ENCODE measurements at regions not wholly inside any gene's neighbourhood (a gene's known extent, or its start where the extent isn't known, plus 50 kb on each side); places are given as distances from the start of the nearest gene placed in this dataset.
A peak's percentile ranks its signal among the peaks of the same experiment; 100 is the strongest.

GRCh38 chr4:111483375-111484169, 661.7 kb upstream of the FAM241A start:
- DNase-seq (peak; percentile 17), ATAC-seq (no peak)
- intact Hi-C loops (cut with DNase I) = no loop called here

GRCh38 chr4:111492496-111492895, 652.8 kb upstream of the FAM241A start:
- intact Hi-C loops (cut with DNase I) = no loop called here
- ATAC-seq = no peak

GRCh38 chr4:111494471-111494870, 650.8 kb upstream of the FAM241A start:
- ATAC-seq = no peak
- intact Hi-C loops (cut with DNase I) = no loop called here
- no peak for DNase-seq

More at GRCh38 chr4:111492496-111492895, 652.8 kb upstream of the FAM241A start:
- DNase-seq = no peak

GRCh38 chr4:111494971-111495370, 650.3 kb upstream of the FAM241A start:
- intact Hi-C loops (cut with DNase I) = no loop called here
- no peak for DNase-seq
- no peak for ATAC-seq

GRCh38 chr4:111499291-111499690, 646.0 kb upstream of the FAM241A start:
- ATAC-seq = no peak
- no peak for DNase-seq
- intact Hi-C loops (cut with DNase I) = no loop called here

- intact Hi-C loops (cut with DNase I) = no loop called here
- DNase-seq (no peak), ATAC-seq (no peak)
Observed at GRCh38 chr4:111499706-111500105, 645.5 kb upstream of the FAM241A start.

- DNase-seq (no peak), ATAC-seq (no peak)
- intact Hi-C loops (cut with DNase I) = no loop called here
Observed at GRCh38 chr4:111500858-111501257, 644.4 kb upstream of the FAM241A start.

GRCh38 chr4:111501946-111502345, 643.3 kb upstream of the FAM241A start:
- intact Hi-C loops (cut with DNase I) = no loop called here
- no peak for DNase-seq
- ATAC-seq = no peak

- intact Hi-C loops (cut with DNase I) = no loop called here
- ATAC-seq = no peak
- DNase-seq = no peak
Observed at GRCh38 chr4:111502626-111503025, 642.6 kb upstream of the FAM241A start.

GRCh38 chr4:111506706-111507105, 638.5 kb upstream of the FAM241A start:
- ATAC-seq (no peak), DNase-seq (no peak)
- intact Hi-C loops (cut with DNase I) = no loop called here

GRCh38 chr4:111510535-111510934, 634.7 kb upstream of the FAM241A start:
- ATAC-seq = no peak
- intact Hi-C loops (cut with DNase I) = no loop called here
- DNase-seq = no peak

GRCh38 chr4:111512081-111512783, 633.0 kb upstream of the FAM241A start:
- intact Hi-C loops (cut with DNase I) = no loop called here
- DNase-seq (no peak), ATAC-seq (no peak)

GRCh38 chr4:111519683-111520082, 625.6 kb upstream of the FAM241A start:
- no peak for ATAC-seq
- intact Hi-C loops (cut with DNase I) = no loop called here
- no peak for DNase-seq

GRCh38 chr4:111530446-111530845, 614.8 kb upstream of the FAM241A start:
- DNase-seq (no peak), ATAC-seq (no peak)
- intact Hi-C loops (cut with DNase I) = no loop called here

GRCh38 chr4:111535792-111536191, 609.5 kb upstream of the FAM241A start:
- intact Hi-C loops (cut with DNase I) = no loop called here
- no peak for ATAC-seq
- no peak for DNase-seq

GRCh38 chr4:111537165-111537564, 608.1 kb upstream of the FAM241A start:
- DNase-seq (no peak), ATAC-seq (no peak)
- intact Hi-C loops (cut with DNase I) = no loop called here

- intact Hi-C loops (cut with DNase I) = no loop called here
- DNase-seq = no peak
- no peak for ATAC-seq
Observed at GRCh38 chr4:111537871-111538270, 607.4 kb upstream of the FAM241A start.

- ATAC-seq (no peak), DNase-seq (no peak)
- intact Hi-C loops (cut with DNase I) = no loop called here
Observed at GRCh38 chr4:111540671-111541070, 604.6 kb upstream of the FAM241A start.

- intact Hi-C loops (cut with DNase I) = no loop called here
- DNase-seq (no peak), ATAC-seq (no peak)
Observed at GRCh38 chr4:111542056-111542455, 603.2 kb upstream of the FAM241A start.

GRCh38 chr4:111546881-111547280, 598.4 kb upstream of the FAM241A start:
- no peak for ATAC-seq
- DNase-seq = no peak
- intact Hi-C loops (cut with DNase I) = no loop called here

Measured in left cardiac atrium (tissue), 4 donors.